ENCODE measurements at regions not wholly inside any gene's neighbourhood (a gene's known extent, or its start where the extent isn't known, plus 50 kb on each side); places are given as distances from the start of the nearest gene placed in this dataset.

DNA sequence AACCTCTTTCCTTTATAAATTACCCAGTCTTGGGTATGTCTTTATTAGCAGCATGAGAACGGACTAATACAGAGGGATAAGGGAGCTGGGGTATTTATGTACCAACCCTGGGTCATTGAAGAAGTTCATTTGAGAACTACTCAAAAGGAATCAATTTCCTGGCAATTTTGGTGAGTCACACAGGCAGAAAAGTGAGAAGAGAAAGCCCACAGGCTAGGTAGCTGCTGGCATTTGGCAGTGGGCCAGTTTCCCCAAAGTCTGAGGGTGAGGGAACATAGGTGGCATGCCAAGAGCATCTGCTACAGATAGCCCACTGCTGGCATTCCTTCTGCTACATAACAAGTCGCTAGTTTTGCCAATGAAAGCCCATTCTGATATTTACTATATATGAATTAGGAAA lies 411.2 kb downstream of the MID1IP1 start:
- TF ChIP-seq, protein P1, sequence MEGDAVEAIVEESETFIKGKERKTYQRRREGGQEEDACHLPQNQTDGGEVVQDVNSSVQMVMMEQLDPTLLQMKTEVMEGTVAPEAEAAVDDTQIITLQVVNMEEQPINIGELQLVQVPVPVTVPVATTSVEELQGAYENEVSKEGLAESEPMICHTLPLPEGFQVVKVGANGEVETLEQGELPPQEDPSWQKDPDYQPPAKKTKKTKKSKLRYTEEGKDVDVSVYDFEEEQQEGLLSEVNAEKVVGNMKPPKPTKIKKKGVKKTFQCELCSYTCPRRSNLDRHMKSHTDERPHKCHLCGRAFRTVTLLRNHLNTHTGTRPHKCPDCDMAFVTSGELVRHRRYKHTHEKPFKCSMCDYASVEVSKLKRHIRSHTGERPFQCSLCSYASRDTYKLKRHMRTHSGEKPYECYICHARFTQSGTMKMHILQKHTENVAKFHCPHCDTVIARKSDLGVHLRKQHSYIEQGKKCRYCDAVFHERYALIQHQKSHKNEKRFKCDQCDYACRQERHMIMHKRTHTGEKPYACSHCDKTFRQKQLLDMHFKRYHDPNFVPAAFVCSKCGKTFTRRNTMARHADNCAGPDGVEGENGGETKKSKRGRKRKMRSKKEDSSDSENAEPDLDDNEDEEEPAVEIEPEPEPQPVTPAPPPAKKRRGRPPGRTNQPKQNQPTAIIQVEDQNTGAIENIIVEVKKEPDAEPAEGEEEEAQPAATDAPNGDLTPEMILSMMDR (conservative IDR thresholded peaks at IDR 0.05) = no peak
- no peak overlapping the region for H3K27ac ChIP-seq

DNA sequence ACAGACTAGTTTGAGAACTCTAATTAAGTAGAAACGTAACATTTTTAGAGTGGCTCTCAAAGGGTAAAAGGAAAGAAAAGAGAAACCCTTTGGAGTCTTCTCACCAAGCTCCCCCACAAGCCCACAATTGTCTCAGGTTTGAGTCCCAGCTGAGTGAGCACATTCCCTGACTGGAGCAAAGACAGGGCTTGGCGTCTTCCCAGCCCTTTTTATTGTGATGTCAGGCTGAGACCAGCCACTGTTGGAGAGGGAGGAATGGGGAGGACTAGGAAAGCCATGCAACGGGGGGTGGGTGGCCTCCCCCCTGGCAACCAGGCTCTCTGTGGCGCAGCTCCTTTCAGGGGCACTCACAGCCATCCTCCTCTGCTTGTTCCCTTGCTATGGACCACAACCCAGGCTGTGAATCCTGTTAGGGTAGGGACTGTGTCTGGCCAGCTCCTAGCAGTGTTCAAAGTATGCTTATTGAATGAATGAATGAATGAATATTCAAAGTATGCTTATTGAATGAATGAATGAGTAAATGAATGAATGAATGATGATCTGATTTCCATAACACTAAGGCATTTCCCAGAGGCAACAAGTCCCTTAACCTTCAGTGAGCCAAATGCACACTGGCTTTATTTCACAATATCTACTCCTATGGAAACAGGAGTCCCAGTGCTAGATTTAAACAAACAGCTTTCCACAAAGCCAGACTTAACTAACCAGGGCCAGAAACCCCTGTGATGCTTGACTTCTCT lies 413.3 kb downstream of the MID1IP1 start:
- TF ChIP-seq, protein P1 (conservative IDR thresholded peaks at IDR 0.05) = no peak
- H3K27ac ChIP-seq = no peak overlapping the region

DNA sequence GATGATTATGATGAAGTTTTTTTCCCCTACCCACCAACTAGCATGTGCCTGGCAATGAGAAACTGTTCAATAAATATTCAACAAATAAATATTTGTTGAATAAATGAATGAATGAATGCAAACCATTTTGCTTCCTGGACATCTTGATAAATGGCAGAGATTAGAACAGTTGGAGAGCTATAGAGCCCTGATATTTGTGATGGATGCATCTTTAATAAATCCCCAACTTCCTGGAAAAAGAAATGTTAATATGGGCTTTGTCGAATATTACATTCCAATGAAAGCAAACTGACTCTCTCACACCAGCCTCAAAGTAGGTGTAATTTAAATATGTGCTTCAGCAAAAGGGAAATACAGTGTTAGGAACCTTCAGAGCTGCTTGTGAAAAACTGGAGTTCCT lies 419.7 kb downstream of the MID1IP1 start:
- TF ChIP-seq, protein P1 (conservative IDR thresholded peaks at IDR 0.05) = no peak
- no peak overlapping the region for H3K27ac ChIP-seq

DNA sequence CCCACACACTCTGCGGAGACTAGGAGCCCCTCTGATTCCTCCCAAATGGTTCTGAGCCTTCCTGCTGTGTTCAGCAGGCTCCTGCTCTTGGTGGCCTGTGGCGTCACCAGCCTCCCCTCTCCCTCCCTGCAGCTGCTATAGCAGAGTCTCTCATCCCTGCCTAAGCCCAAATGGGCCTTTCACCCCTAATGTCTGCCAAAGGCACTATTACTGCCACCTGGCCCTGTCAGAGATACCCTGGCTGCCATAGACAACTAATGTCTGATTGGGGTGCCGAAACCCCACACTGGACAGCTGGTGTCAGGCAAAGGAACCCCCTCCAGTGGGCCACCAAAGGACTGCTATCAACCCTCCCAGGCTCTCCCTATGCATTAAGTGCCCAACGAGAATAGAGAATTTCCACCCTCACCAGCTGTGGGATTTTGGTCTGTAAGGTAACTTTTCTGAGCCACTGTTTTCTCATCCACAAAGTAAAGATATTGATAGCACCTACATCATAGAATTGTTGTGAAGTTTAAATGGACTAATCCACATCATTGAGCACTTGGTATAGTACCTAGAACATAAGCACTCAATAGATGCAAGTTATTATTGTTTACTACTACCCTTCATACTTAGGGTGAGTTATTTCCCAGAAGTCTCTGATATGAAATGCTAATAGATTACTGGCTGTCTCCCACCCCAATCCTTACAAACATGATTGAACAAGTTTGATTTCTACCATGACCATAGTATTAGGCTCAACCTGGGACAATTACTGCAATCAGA lies 421.3 kb downstream of the MID1IP1 start:
- no peak overlapping the region for H3K27ac ChIP-seq
- TF ChIP-seq, protein P1 (conservative IDR thresholded peaks at IDR 0.05) = no peak

DNA sequence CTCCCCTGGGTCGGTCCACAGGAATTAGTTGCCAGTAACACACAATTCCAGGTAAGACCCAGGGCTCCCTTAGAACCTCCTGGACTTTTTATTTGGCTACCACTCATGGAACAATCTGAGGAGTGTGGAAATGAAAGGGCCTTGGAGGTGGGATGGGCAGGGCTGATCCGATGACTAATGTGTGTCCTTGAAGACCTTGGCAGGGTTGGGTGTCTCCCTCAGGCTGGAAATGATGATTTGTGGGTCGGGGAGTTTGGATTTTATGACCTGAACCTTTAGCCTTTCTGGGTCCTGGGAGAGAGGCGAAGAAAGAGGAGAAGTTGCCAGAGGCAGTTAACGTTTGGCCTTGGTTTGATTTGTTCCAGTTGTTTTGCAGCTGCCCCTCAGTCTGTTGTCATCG lies 425.0 kb downstream of the MID1IP1 start:
- TF ChIP-seq, protein P1 (conservative IDR thresholded peaks at IDR 0.05) = no peak
- H3K27ac ChIP-seq = no peak overlapping the region

DNA sequence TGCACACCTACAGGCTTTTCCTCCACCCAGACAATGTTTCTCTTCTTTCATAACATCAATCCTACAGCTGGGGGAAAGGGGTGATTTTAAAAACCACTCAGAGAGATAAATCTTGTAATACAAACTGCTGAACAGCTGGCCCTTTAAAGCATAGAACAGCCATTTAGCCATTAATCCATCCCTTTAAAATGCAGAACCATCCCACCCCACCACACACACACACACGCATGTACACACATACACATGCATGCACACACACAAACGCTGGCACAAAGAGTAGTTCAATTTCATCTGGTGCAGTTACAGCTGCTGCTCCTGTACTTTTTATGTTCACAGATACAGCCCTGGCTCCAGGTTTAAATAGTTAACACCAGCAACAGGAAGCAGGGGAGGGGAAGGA lies 426.1 kb downstream of the MID1IP1 start:
- no peak overlapping the region for H3K27ac ChIP-seq
- TF ChIP-seq, protein P1 (conservative IDR thresholded peaks at IDR 0.05) = no peak

DNA sequence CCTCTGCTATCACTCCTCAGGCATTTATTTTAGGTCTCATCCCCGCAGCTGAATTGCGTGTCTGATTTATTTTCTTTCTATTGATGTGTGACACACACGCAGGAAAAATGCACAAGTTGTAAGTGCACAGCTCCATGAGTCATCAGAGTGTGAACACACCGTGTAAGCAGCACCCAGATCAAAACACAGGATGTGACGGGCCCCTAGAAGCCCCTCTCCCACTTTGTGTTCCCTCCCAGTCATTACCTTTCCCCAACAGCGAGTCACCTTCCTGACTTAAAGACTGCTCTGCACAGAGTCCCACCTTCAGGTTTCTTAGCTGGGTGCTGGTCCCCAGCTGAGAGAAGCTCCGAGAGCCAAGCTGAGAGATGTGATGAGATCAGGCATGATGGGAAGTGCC lies 436.7 kb downstream of the MID1IP1 start:
- TF ChIP-seq, protein P1 (conservative IDR thresholded peaks at IDR 0.05) = no peak
- H3K27ac ChIP-seq = no peak overlapping the region

Data from VCaP (cell line).